Naive B cell (primary cell): ENCODE measurements at regions not wholly inside any gene's neighbourhood (a gene's known extent, or its start where the extent isn't known, plus 50 kb on each side); places are given as distances from the start of the nearest gene placed in this dataset.

Experiments
- ATAC-seq, 2 donors: fragments of 150-1000 bp; cut with Tn5 transposase; 2 replicates each; pipeline ENCODE4 v1.10.0; 2021; ENCODE audit warnings: low read depth in 2 of 2, mild to moderate bottlenecking in 2 of 2, moderate library complexity in 2 of 2
- DNase-seq: peaks from one replicate; pipeline ENCODE4 v3.0.0; 2022
- H3K27ac Mint-ChIP-seq, 6 donors: one replicate each; pipeline ENCODE4 v1.8.0; 2020 to 2022; ENCODE audit warnings: mild to moderate bottlenecking in 6 of 6, mixed read lengths in 6 of 6, moderate library complexity in 5 of 6, inconsistent platforms in 2 of 6
- H3K27me3 Mint-ChIP-seq, 3 donors: one replicate each; pipeline ENCODE4 v1.8.0; 2021 to 2022; ENCODE audit warnings: mixed read lengths in 3 of 3, mild to moderate bottlenecking in 1 of 3
- H3K36me3 Mint-ChIP-seq, 2 donors: one replicate each; pipeline ENCODE4 v1.8.0; 2020 to 2022; ENCODE audit warnings: mixed read lengths in 2 of 2, inconsistent platforms in 1 of 2, mild to moderate bottlenecking in 1 of 2
- H3K4me1 Mint-ChIP-seq, 3 donors: one replicate each; pipeline ENCODE4 v1.8.0; 2020 to 2022; ENCODE audit warnings: mixed read lengths in 3 of 3, inconsistent platforms in 1 of 3, mild to moderate bottlenecking in 1 of 3, moderate library complexity in 1 of 3
- H3K4me3 Mint-ChIP-seq, 8 donors: one replicate each; pipeline ENCODE4 v1.8.0; 2020 to 2022; ENCODE audit warnings: mild to moderate bottlenecking in 8 of 8, mixed read lengths in 8 of 8, moderate library complexity in 8 of 8, inconsistent platforms in 2 of 8
- H3K9me3 Mint-ChIP-seq, 7 donors: one replicate each; pipeline ENCODE4 v1.8.0; 2020 to 2022; ENCODE audit warnings: mixed read lengths in 7 of 7, mild to moderate bottlenecking in 5 of 7, inconsistent platforms in 2 of 7, moderate library complexity in 1 of 7

DNA sequence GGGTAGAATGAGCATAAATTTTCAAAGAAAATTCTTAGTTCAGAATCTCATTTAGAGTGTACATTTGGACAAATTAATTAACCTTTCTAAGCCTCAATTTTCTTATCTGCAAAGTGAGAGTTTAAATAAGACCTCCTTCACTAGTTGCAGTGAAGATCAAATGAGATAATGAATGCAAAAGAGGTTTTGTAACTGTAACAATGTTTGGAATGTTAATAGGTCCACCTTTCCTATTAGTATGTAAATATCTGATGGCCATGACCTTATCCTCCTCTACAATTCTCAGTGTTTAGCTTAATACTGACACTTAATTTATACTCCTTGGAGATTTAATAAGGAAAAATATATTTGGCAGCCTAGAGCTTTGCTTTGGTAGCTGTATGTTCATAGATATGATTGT is 138.8 kb downstream of the GABRG1 start:
- Mint-ChIP-seq H3K4me1 (no peaks in the 10 kb centered on the region), H3K27ac (no peak overlapping the region), H3K36me3 (no peaks in the 10 kb centered on the region), H3K27me3 (no peaks in the 10 kb centered on the region), H3K4me3 (no peak overlapping the region), H3K9me3 (peaks cover 0 to 6% (median 3%) of the 10 kb centered on the region in 7 donors)
- no peak for DNase-seq
- no peak for ATAC-seq

- H3K36me3 Mint-ChIP-seq: no peaks in the 10 kb centered on the region
- peaks cover 0 to 24% (median 7%) of the 10 kb centered on the region in 7 donors for H3K9me3 Mint-ChIP-seq
- DNase-seq (no peak), ATAC-seq (no peak)
- no peak overlapping the region for H3K27ac Mint-ChIP-seq
- H3K4me1 Mint-ChIP-seq: no peaks in the 10 kb centered on the region
- H3K4me3 Mint-ChIP-seq: no peak overlapping the region
- H3K27me3 Mint-ChIP-seq: no peaks in the 10 kb centered on the region
These were observed 152.7 kb downstream of the GABRG1 start for GRCh38 chr4:45971108-45971507.

DNA sequence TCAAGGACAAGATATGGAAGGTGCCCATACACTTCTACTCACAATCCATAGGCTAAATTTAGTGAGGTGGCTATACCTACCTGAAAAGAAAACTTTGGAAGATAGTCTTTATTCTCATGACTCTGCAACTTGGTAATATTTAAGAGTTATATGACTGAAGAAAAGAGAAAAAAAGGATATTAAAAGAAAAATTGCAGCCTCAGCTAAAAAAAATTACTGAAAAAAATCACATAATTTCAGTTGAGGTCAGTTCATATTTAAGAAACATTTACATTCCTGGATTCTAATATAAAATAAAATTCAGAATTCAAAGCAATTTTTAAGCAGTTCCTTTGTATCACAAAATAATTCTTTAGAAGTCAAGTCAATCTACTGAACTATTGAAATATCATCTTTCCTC is 166.5 kb downstream of the GABRG1 start:
- DNase-seq (no peak), ATAC-seq (no peak)
- no peaks in the 10 kb centered on the region for H3K36me3 Mint-ChIP-seq
- H3K27me3 Mint-ChIP-seq: no peaks in the 10 kb centered on the region
- no peaks in the 10 kb centered on the region for H3K4me1 Mint-ChIP-seq
- no peak overlapping the region for H3K27ac Mint-ChIP-seq
- H3K4me3 Mint-ChIP-seq: no peak overlapping the region
- H3K9me3 Mint-ChIP-seq: peaks cover 0 to 11% (median 0%) of the 10 kb centered on the region in 7 donors

DNA sequence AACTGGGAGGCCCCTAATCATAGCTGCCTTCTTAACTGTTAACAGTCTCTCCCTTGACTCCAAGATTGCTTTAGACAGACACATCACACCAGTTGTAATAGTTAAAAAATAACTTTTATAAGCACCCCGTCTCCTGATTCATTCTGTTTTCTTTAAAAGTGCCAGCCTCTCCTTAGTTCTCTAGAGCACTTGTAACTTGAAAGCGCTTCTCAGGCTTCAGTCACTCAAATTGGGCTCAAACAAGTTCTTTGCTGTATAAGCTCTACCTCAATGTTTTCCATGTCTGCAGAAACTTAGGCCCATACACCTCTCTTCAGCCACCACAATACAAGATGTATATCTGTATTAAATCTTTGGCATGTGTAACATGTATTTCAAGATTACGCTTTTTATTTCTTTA is 169.6 kb downstream of the GABRG1 start:
- no peak for ATAC-seq
- H3K4me1 Mint-ChIP-seq: no peaks in the 10 kb centered on the region
- peaks cover 0 to 4% (median 0%) of the 10 kb centered on the region in 7 donors for H3K9me3 Mint-ChIP-seq
- H3K27ac Mint-ChIP-seq: no peak overlapping the region
- no peak overlapping the region for H3K4me3 Mint-ChIP-seq
- no peaks in the 10 kb centered on the region for H3K27me3 Mint-ChIP-seq
- no peaks in the 10 kb centered on the region for H3K36me3 Mint-ChIP-seq
- no peak for DNase-seq

- Mint-ChIP-seq H3K9me3 (peaks cover 0 to 4% (median 0%) of the 10 kb centered on the region in 7 donors), H3K4me3 (no peak overlapping the region), H3K27me3 (no peaks in the 10 kb centered on the region), H3K4me1 (no peaks in the 10 kb centered on the region), H3K27ac (no peak overlapping the region), H3K36me3 (no peaks in the 10 kb centered on the region)
- no peak for DNase-seq
- no peak for ATAC-seq
These were observed 172.7 kb downstream of the GABRG1 start for GRCh38 chr4:45951153-45951552.

GRCh38 chr4:45946699-45947098 is 177.2 kb downstream of the GABRG1 start:
- Mint-ChIP-seq H3K4me3 (no peak overlapping the region), H3K27ac (no peak overlapping the region), H3K36me3 (no peaks in the 10 kb centered on the region), H3K9me3 (peaks cover 0 to 3% (median 0%) of the 10 kb centered on the region in 7 donors), H3K4me1 (no peaks in the 10 kb centered on the region), H3K27me3 (no peaks in the 10 kb centered on the region)
- ATAC-seq (no peak), DNase-seq (no peak)

GRCh38 chr4:45944000-45944399 is 179.9 kb downstream of the GABRG1 start:
- Mint-ChIP-seq H3K4me1 (no peaks in the 10 kb centered on the region), H3K4me3 (no peak overlapping the region), H3K27ac (no peak overlapping the region), H3K36me3 (no peaks in the 10 kb centered on the region), H3K27me3 (no peaks in the 10 kb centered on the region), H3K9me3 (peaks cover 0 to 4% (median 0%) of the 10 kb centered on the region in 7 donors)
- DNase-seq (no peak), ATAC-seq (no peak)

DNA sequence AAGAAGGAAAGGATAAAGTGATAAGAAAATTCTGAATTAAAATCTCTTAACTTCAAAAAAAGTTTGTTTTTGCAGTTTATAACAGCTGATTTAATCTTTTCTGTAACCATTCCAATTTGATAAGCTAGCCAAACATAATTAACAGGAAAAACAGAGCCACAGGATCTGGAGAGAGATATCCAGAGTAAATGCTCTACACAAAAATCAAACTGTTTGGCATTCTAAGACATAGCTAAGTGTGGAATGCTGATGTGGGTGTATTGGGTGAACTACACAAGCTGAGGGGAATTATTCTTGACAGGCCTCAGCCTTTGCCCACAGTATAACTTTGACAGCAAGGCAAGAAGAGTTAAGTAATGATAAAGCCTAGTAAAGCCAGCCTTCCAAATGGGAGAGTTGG is 184.8 kb downstream of the GABRG1 start:
- Mint-ChIP-seq H3K36me3 (no peaks in the 10 kb centered on the region), H3K27ac (no peak overlapping the region), H3K27me3 (no peaks in the 10 kb centered on the region), H3K9me3 (peaks cover 0 to 4% (median 2%) of the 10 kb centered on the region in 7 donors), H3K4me3 (no peak overlapping the region), H3K4me1 (no peaks in the 10 kb centered on the region)
- DNase-seq (no peak), ATAC-seq (no peak)

GRCh38 chr4:45931154-45931553 is 192.7 kb downstream of the GABRG1 start:
- H3K27me3 Mint-ChIP-seq: no peaks in the 10 kb centered on the region
- no peaks in the 10 kb centered on the region for H3K4me1 Mint-ChIP-seq
- no peaks in the 10 kb centered on the region for H3K36me3 Mint-ChIP-seq
- no peak overlapping the region for H3K27ac Mint-ChIP-seq
- no peak overlapping the region for H3K4me3 Mint-ChIP-seq
- no peak for DNase-seq
- ATAC-seq: no peak
- peaks cover 0 to 4% (median 0%) of the 10 kb centered on the region in 7 donors for H3K9me3 Mint-ChIP-seq

GRCh38 chr4:45927641-45928040 is 196.2 kb downstream of the GABRG1 start:
- H3K4me1 Mint-ChIP-seq: no peaks in the 10 kb centered on the region
- no peaks in the 10 kb centered on the region for H3K27me3 Mint-ChIP-seq
- DNase-seq: no peak
- peaks cover 0 to 4% (median 0%) of the 10 kb centered on the region in 7 donors for H3K9me3 Mint-ChIP-seq
- no peak overlapping the region for H3K4me3 Mint-ChIP-seq
- H3K27ac Mint-ChIP-seq: no peak overlapping the region
- H3K36me3 Mint-ChIP-seq: no peaks in the 10 kb centered on the region
- no peak for ATAC-seq

GRCh38 chr4:45925809-45926208 is 198.0 kb downstream of the GABRG1 start:
- Mint-ChIP-seq H3K27ac (no peak overlapping the region), H3K9me3 (peaks cover 0 to 4% (median 0%) of the 10 kb centered on the region in 7 donors), H3K4me1 (no peaks in the 10 kb centered on the region), H3K4me3 (no peak overlapping the region), H3K27me3 (no peaks in the 10 kb centered on the region), H3K36me3 (no peaks in the 10 kb centered on the region)
- ATAC-seq (no peak), DNase-seq (no peak)

GRCh38 chr4:45920861-45921260 is 203.0 kb downstream of the GABRG1 start:
- H3K36me3 Mint-ChIP-seq: no peaks in the 10 kb centered on the region
- no peak overlapping the region for H3K27ac Mint-ChIP-seq
- no peaks in the 10 kb centered on the region for H3K27me3 Mint-ChIP-seq
- H3K9me3 Mint-ChIP-seq: peaks cover 0 to 6% (median 4%) of the 10 kb centered on the region in 7 donors
- H3K4me1 Mint-ChIP-seq: no peaks in the 10 kb centered on the region
- no peak for ATAC-seq
- no peak overlapping the region for H3K4me3 Mint-ChIP-seq
- DNase-seq: no peak

DNA sequence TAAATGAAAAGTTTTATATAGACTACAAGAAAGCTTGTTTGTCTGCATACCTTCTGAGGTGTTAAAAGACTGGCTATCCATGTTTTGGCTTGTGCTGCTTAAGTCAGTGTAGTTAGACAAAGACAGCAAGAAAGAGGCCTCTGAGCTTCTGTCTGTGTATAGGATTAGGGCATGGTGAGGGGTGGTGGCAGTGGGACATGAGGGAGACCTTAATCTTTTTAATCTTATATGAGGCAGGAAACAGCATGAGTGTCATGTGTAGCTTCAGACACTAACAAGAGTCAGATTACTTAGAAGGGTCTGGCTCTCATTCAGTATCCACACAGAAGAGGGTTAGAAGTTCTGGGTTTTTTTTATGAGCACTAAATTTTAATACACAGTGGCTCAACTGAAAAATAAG is 213.3 kb downstream of the GABRG1 start:
- no peak overlapping the region for H3K4me3 Mint-ChIP-seq

DNA sequence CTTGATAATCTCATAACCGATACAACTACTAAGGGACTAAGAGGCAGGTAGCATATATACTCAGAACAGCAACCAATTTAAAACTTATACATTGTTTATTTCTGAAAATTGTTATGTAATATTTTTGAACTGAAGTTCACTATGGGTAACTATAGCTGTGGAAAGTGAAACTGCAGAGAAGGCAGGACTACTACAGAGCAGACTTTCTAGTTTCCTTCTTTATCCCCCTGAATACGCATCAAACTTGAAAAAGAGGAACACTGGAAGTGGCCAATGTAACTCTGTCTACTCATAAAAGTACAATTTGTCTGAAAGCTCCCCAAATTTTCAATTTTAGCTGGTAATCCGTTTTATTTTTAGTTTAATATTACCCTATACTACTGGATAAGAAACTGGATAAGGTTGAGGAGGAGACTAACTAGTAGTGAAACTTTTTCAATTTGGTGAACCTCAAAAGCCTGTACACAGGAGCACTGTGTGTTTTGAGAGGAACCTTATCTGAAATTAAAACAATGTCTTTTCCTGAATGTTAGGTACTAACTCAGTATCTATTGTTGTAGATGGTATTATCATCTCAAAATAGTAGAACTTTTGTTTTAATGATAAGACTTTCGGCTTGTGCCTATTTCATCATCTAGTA is 225.8 kb downstream of the GABRG1 start:
- no peak for DNase-seq
- no peaks in the 10 kb centered on the region for H3K4me1 Mint-ChIP-seq
- H3K9me3 Mint-ChIP-seq: peaks cover 0 to 14% (median under 1%) of the 10 kb centered on the region in 7 donors
- ATAC-seq: no peak
- H3K36me3 Mint-ChIP-seq: no peaks in the 10 kb centered on the region
- no peak overlapping the region for H3K27ac Mint-ChIP-seq
- H3K4me3 Mint-ChIP-seq: no peak overlapping the region
- H3K27me3 Mint-ChIP-seq: no peaks in the 10 kb centered on the region

More for the DNA sequence above, 213.3 kb downstream of the GABRG1 start:
- DNase-seq (no peak), ATAC-seq (no peak)
- H3K9me3 Mint-ChIP-seq: peaks cover 0 to 9% (median 2%) of the 10 kb centered on the region in 7 donors
- no peaks in the 10 kb centered on the region for H3K36me3 Mint-ChIP-seq
- H3K27ac Mint-ChIP-seq: peak overlapping the region in 1 of 6 donors; percentile 7
- no peaks in the 10 kb centered on the region for H3K4me1 Mint-ChIP-seq
- no peaks in the 10 kb centered on the region for H3K27me3 Mint-ChIP-seq

DNA sequence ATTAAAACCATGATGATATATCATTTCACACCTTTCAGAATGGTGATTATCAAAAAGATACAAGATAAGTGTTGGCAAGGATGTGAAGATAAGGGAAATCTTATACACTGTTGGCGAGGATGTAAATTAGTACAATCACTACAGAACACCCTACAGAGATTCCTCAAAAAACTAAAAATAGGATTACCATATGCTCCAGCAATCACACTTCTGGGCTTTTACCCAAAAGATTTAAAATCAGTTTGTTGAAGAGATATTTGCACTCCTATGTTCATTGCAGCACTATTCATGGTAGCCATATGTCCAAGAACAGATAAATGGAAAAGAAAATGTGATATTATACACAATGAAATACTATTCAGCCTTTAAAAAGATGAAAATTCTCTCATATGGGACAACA is 240.4 kb downstream of the GABRG1 start:
- no peaks in the 10 kb centered on the region for H3K27me3 Mint-ChIP-seq
- H3K36me3 Mint-ChIP-seq: no peaks in the 10 kb centered on the region
- ATAC-seq (no peak), DNase-seq (no peak)
- peaks cover 4 to 51% (median 7%) of the 10 kb centered on the region in 7 donors for H3K9me3 Mint-ChIP-seq
- H3K27ac Mint-ChIP-seq: no peak overlapping the region
- H3K4me3 Mint-ChIP-seq: no peak overlapping the region
- no peaks in the 10 kb centered on the region for H3K4me1 Mint-ChIP-seq
